ENCODE measurements at regions not wholly inside any gene's neighbourhood (a gene's known extent, or its start where the extent isn't known, plus 50 kb on each side); places are given as distances from the start of the nearest gene placed in this dataset.

GRCh38 chr9:129285979-129286772 lies 108.1 kb upstream of the IER5L start:
- DNase-seq = no peak
- Histone ChIP-seq H3K79me1 (ENCODE audit: low read depth in 1 of 2, low read length in 2 of 2) (no peaks in the 10 kb centered on the region), H3K4ac (ENCODE audit: low read depth, low read length) (no peak overlapping the region), H2AFZ (replicated peaks; ENCODE audit: low read length, poor library complexity) (no peak overlapping the region), H4K8ac (ENCODE audit: low read depth in 2 of 2, low read length in 2 of 2) (no peak overlapping the region), H4K5ac (ENCODE audit: low read depth, low read length) (no peak overlapping the region), H3K14ac (replicated peaks; ENCODE audit: low read depth, low read length) (no peak overlapping the region), H3K56ac (ENCODE audit: extremely low read depth, insufficient read depth, low read length) (no peak overlapping the region), H3K4me1 (ENCODE audit: control insufficient read depth, insufficient read depth, low read length) (no peaks in the 10 kb centered on the region), H2BK5ac (ENCODE audit: low read depth, low read length, poor library complexity, severe bottlenecking) (no peak overlapping the region), H3K9me1 (ENCODE audit: insufficient read depth, low read length) (no peaks in the 10 kb centered on the region), H3K9me3 (ENCODE audit: control insufficient read depth, insufficient read depth, low read length) (no peaks in the 10 kb centered on the region), H2BK20ac (ENCODE audit: low read depth, low read length) (no peak overlapping the region), H2BK120ac (ENCODE audit: low read depth, low read length) (no peak overlapping the region), H2AK5ac (ENCODE audit: low read depth, low read length) (no peak overlapping the region), H3K27ac (ENCODE audit: insufficient read depth, low read length) (no peak overlapping the region), H3K9ac (ENCODE audit: low read depth, low read length) (no peak overlapping the region), H2BK15ac (ENCODE audit: low read depth, low read length) (no peak overlapping the region), H2AK9ac (replicated peaks; ENCODE audit: low read depth, low read length, poor library complexity) (no peak overlapping the region), H3K4me3 (ENCODE audit: insufficient read depth, low read depth, low read length) (no peak overlapping the region), H3K18ac (ENCODE audit: low read depth, low read length) (no peak overlapping the region), H3K23ac (ENCODE audit: low read depth, low read length) (no peak overlapping the region), H3K27me3 (ENCODE audit: control insufficient read depth, insufficient read depth, low read length) (peaks cover 1% of the 10 kb centered on the region; the same call in 1 of the 2 replicates), H4K91ac (ENCODE audit: insufficient read depth, low read depth, low read length) (no peak overlapping the region), H3K36me3 (ENCODE audit: control insufficient read depth, insufficient read depth, low read length) (no peaks in the 10 kb centered on the region), H4K20me1 (ENCODE audit: insufficient read depth, low read length) (no peaks in the 10 kb centered on the region), H3K4me2 (ENCODE audit: low read depth, low read length) (no peak overlapping the region)
- BruUV-seq (replicated peaks) = no TSS peak
- ATAC-seq (ENCODE audit: low read depth) = no peak
- 93% methylated on average over 9 of the region's 23 CpGs; no CpG with 5 or more reads in 1 of the 2 experiments for WGBS, 2 experiments (ENCODE audit: extremely low coverage in 2 of 2, insufficient read length in 1 of 2)
- in situ Hi-C loops (cut with MboI; ENCODE audit: low sequenced_read_pairs) = no loop called here
- ChIA-PET POLR2A (ENCODE audit: unreplicated experiment) (interaction anchor here (0.6 kb wide), 1 partner anchor 51 kb away, joined by 3 read pairs; no protein-coding TSS in a partner anchor), CTCF (no interaction called here)
- TF ChIP-seq FOS (IDR thresholded peaks at IDR 0.05; ENCODE audit: low read depth, low read length) (no peak), CTCF (conservative IDR thresholded peaks at IDR 0.05; ENCODE audit: low read depth, low read length) (no peak), MAZ (IDR thresholded peaks at IDR 0.05; ENCODE audit: borderline replicate concordance, low read depth, low read length) (no peak), POLR2A (IDR thresholded peaks at IDR 0.05; ENCODE audit: low read depth, low read length) (no peak), NFE2L2 (IDR thresholded peaks at IDR 0.05; ENCODE audit: low read depth, low read length) (no peak), USF2 (IDR thresholded peaks at IDR 0.05; ENCODE audit: low read depth, low read length) (no peak), RCOR1 (IDR thresholded peaks at IDR 0.05; ENCODE audit: insufficient replicate concordance, low read length) (no peak), RAD21 (IDR thresholded peaks at IDR 0.05; ENCODE audit: low read length) (no peak), MXI1 (IDR thresholded peaks at IDR 0.05; ENCODE audit: borderline replicate concordance, low read depth, low read length) (no peak), ELK1 (IDR thresholded peaks at IDR 0.05; ENCODE audit: borderline replicate concordance, low read depth, low read length) (no peak), CEBPB (IDR thresholded peaks at IDR 0.05; ENCODE audit: low read depth, low read length) (no peak), MAFK (IDR thresholded peaks at IDR 0.05; ENCODE audit: low read depth, low read length) (no peak), CHD1 (IDR thresholded peaks at IDR 0.05; ENCODE audit: low read depth, low read length) (no peak), RFX5 (IDR thresholded peaks at IDR 0.05; ENCODE audit: low read depth, low read length) (no peak), SMC3 (IDR thresholded peaks at IDR 0.05; ENCODE audit: low read depth, low read length) (no peak), BHLHE40 (IDR thresholded peaks at IDR 0.05; ENCODE audit: low read depth, low read length) (no peak)
- dilution Hi-C loops (cut with HindIII; ENCODE audit: low sequenced_read_pairs, unreplicated experiment) = no loop called here
- intact Hi-C loops (cut with micrococcal nuclease) = no loop called here
